ENCODE measurements at regions not wholly inside any gene's neighbourhood (a gene's known extent, or its start where the extent isn't known, plus 50 kb on each side); places are given as distances from the start of the nearest gene placed in this dataset.

DNA sequence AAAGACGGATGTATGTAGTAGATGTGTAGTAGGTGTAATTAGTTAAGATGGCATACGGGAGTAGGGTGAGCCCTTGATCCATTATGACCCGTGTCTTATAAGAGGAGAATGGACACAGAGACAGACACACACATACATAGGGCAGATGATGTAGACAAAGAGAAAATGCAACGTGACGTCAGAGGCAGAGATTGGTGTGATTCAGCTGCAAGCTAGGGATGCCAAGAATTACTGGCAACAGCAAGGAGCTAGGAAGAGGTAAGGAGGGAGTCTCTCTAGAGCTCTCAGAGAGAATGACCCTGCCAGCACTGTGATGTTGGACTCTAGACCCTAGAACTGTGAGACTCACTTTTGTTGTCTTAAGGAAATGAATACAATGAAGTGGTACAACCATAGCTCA is 247.0 kb upstream of the HABP2 start:
- H3K79me2 ChIP-seq (replicated peaks; ENCODE audit: insufficient read depth, low read length) = no peaks in the 10 kb centered on the region
- H3K27me3 ChIP-seq (ENCODE audit: insufficient read depth, low read depth, low read length) = peaks cover 4% of the 10 kb centered on the region

DNA sequence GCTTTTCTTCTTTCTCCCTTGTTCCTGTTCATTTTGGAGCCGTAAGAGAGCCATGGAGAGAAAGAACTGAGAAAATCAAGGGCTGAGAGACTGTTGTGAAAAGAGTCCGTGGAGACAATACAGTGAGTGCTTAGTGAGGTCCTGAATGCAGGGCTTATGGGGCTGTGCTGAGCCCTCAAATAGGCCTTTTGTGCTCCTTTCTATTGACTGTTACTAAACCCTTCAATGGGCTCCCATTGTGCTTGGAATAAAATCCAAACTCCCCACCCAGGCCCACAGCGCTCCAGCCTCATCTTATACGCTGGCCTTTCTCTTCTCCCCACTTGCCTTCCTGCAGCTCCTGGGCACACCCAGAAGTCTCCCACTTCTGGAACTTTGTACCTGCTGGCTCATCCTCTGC is 243.1 kb upstream of the HABP2 start:
- Histone ChIP-seq H3K27ac (ENCODE audit: low read length) (no peak overlapping the region), H3K9ac (ENCODE audit: low read length) (no peak overlapping the region), H3K27me3 (ENCODE audit: insufficient read depth, low read depth, low read length) (peaks cover 6% of the 10 kb centered on the region), H3K79me2 (replicated peaks; ENCODE audit: insufficient read depth, low read length) (no peaks in the 10 kb centered on the region), H3K36me3 (ENCODE audit: insufficient read depth, low read length) (no peaks in the 10 kb centered on the region), H3K4me3 (ENCODE audit: low read length) (no peak overlapping the region), H4K20me1 (ENCODE audit: insufficient read depth) (no peaks in the 10 kb centered on the region), H3K4me2 (ENCODE audit: low read length) (no peak overlapping the region), H3K9me3 (ENCODE audit: low read length) (no peaks in the 10 kb centered on the region), H2AFZ (ENCODE audit: low read depth, low read length) (no peak overlapping the region), H3F3A (ENCODE audit: insufficient read depth, low read length, poor library complexity, severe bottlenecking) (no peaks in the 10 kb centered on the region), H3K9me2 (ENCODE audit: insufficient read depth, low read length) (no peaks in the 10 kb centered on the region)
- TF ChIP-seq, protein P1, sequence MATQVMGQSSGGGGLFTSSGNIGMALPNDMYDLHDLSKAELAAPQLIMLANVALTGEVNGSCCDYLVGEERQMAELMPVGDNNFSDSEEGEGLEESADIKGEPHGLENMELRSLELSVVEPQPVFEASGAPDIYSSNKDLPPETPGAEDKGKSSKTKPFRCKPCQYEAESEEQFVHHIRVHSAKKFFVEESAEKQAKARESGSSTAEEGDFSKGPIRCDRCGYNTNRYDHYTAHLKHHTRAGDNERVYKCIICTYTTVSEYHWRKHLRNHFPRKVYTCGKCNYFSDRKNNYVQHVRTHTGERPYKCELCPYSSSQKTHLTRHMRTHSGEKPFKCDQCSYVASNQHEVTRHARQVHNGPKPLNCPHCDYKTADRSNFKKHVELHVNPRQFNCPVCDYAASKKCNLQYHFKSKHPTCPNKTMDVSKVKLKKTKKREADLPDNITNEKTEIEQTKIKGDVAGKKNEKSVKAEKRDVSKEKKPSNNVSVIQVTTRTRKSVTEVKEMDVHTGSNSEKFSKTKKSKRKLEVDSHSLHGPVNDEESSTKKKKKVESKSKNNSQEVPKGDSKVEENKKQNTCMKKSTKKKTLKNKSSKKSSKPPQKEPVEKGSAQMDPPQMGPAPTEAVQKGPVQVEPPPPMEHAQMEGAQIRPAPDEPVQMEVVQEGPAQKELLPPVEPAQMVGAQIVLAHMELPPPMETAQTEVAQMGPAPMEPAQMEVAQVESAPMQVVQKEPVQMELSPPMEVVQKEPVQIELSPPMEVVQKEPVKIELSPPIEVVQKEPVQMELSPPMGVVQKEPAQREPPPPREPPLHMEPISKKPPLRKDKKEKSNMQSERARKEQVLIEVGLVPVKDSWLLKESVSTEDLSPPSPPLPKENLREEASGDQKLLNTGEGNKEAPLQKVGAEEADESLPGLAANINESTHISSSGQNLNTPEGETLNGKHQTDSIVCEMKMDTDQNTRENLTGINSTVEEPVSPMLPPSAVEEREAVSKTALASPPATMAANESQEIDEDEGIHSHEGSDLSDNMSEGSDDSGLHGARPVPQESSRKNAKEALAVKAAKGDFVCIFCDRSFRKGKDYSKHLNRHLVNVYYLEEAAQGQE (IDR thresholded peaks at IDR 0.05; ENCODE audit: borderline replicate concordance) = no peak
- no peak for TF ChIP-seq RAD21 (conservative IDR thresholded peaks at IDR 0.05)
- TF ChIP-seq POLR2AphosphoS5 (IDR thresholded peaks at IDR 0.05) = no peak
- TF ChIP-seq, protein P2, sequence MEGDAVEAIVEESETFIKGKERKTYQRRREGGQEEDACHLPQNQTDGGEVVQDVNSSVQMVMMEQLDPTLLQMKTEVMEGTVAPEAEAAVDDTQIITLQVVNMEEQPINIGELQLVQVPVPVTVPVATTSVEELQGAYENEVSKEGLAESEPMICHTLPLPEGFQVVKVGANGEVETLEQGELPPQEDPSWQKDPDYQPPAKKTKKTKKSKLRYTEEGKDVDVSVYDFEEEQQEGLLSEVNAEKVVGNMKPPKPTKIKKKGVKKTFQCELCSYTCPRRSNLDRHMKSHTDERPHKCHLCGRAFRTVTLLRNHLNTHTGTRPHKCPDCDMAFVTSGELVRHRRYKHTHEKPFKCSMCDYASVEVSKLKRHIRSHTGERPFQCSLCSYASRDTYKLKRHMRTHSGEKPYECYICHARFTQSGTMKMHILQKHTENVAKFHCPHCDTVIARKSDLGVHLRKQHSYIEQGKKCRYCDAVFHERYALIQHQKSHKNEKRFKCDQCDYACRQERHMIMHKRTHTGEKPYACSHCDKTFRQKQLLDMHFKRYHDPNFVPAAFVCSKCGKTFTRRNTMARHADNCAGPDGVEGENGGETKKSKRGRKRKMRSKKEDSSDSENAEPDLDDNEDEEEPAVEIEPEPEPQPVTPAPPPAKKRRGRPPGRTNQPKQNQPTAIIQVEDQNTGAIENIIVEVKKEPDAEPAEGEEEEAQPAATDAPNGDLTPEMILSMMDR (IDR thresholded peaks at IDR 0.05; ENCODE audit: poor library complexity, severe bottlenecking) = no peak
- no peak for TF ChIP-seq TAF1 (IDR thresholded peaks at IDR 0.05; ENCODE audit: low read depth)
- TF ChIP-seq EP300 (conservative IDR thresholded peaks at IDR 0.05; ENCODE audit: poor library complexity, severe bottlenecking) = no peak
- no peak for TF ChIP-seq MXI1 (conservative IDR thresholded peaks at IDR 0.05; ENCODE audit: poor library complexity, severe bottlenecking)
- no peak for TF ChIP-seq SMC3 (conservative IDR thresholded peaks at IDR 0.05; ENCODE audit: poor library complexity)
- TF ChIP-seq EZH2 (IDR thresholded peaks at IDR 0.05; ENCODE audit: borderline replicate concordance, insufficient read depth, low read length, poor library complexity, severe bottlenecking) = no peak

More for the DNA sequence above, 247.0 kb upstream of the HABP2 start:
- Histone ChIP-seq H3F3A (ENCODE audit: insufficient read depth, low read length, poor library complexity, severe bottlenecking) (no peaks in the 10 kb centered on the region), H3K9me3 (ENCODE audit: low read length) (no peaks in the 10 kb centered on the region), H3K27ac (ENCODE audit: low read length) (no peak overlapping the region), H4K20me1 (ENCODE audit: insufficient read depth) (no peaks in the 10 kb centered on the region), H3K9me2 (ENCODE audit: insufficient read depth, low read length) (no peaks in the 10 kb centered on the region), H2AFZ (ENCODE audit: low read depth, low read length) (no peak overlapping the region), H3K4me3 (ENCODE audit: low read length) (no peak overlapping the region), H3K4me2 (ENCODE audit: low read length) (no peak overlapping the region), H3K9ac (ENCODE audit: low read length) (no peak overlapping the region), H3K36me3 (ENCODE audit: insufficient read depth, low read length) (no peaks in the 10 kb centered on the region)
- TF ChIP-seq, protein P1 (IDR thresholded peaks at IDR 0.05; ENCODE audit: borderline replicate concordance) = no peak
- TF ChIP-seq MXI1 (conservative IDR thresholded peaks at IDR 0.05; ENCODE audit: poor library complexity, severe bottlenecking) (no peak), EP300 (conservative IDR thresholded peaks at IDR 0.05; ENCODE audit: poor library complexity, severe bottlenecking) (no peak), EZH2 (IDR thresholded peaks at IDR 0.05; ENCODE audit: borderline replicate concordance, insufficient read depth, low read length, poor library complexity, severe bottlenecking) (no peak), POLR2AphosphoS5 (IDR thresholded peaks at IDR 0.05) (no peak), RAD21 (conservative IDR thresholded peaks at IDR 0.05) (no peak)
- TF ChIP-seq, protein P2 (IDR thresholded peaks at IDR 0.05; ENCODE audit: poor library complexity, severe bottlenecking) = no peak
